ENCODE measurements at regions not wholly inside any gene's neighbourhood (a gene's known extent, or its start where the extent isn't known, plus 50 kb on each side); places are given as distances from the start of the nearest gene placed in this dataset.

- no peak for DNase-seq (ENCODE audit: unreplicated experiment)
- no peaks in the 10 kb centered on the region for H3K36me3 Mint-ChIP-seq (ENCODE audit: insufficient read depth, unreplicated experiment)
- H3K4me1 Mint-ChIP-seq (ENCODE audit: insufficient read depth, unreplicated experiment) = no peaks in the 10 kb centered on the region
- intact Hi-C loops (cut with micrococcal nuclease) = no loop called here
- TF ChIP-seq CTCF (IDR thresholded peaks at IDR 0.05; ENCODE audit: unreplicated experiment) = no peak
- H3K27me3 Mint-ChIP-seq (ENCODE audit: insufficient read depth, unreplicated experiment) = peaks cover 10% of the 10 kb centered on the region
- H3K4me3 Mint-ChIP-seq (ENCODE audit: unreplicated experiment) = no peak overlapping the region
- ChIA-PET POLR2A (no interaction called here), CTCF (interaction anchor here (0.6 kb wide), 1 partner anchor 24 kb away, joined by 3 read pairs; no protein-coding TSS in a partner anchor)
- H3K27ac Mint-ChIP-seq (ENCODE audit: low read depth, unreplicated experiment) = no peak overlapping the region
- no peaks in the 10 kb centered on the region for H3K9me3 Mint-ChIP-seq (ENCODE audit: unreplicated experiment)
- no TSS peak for BruUV-seq (replicated peaks)
These were observed 164.8 kb downstream of the AACS start for GRCh38 chr12:125229878-125230530.

GRCh38 chr12:125233319-125233718, 168.1 kb downstream of the AACS start:
- no peak overlapping the region for H3K4me3 Mint-ChIP-seq (ENCODE audit: unreplicated experiment)
- BruUV-seq (replicated peaks) = no TSS peak
- peaks cover 24% of the 10 kb centered on the region for H3K27me3 Mint-ChIP-seq (ENCODE audit: insufficient read depth, unreplicated experiment)
- H3K9me3 Mint-ChIP-seq (ENCODE audit: unreplicated experiment) = no peaks in the 10 kb centered on the region
- no peak for DNase-seq (ENCODE audit: unreplicated experiment)
- intact Hi-C loops (cut with micrococcal nuclease) = no loop called here
- H3K27ac Mint-ChIP-seq (ENCODE audit: low read depth, unreplicated experiment) = no peak overlapping the region
- H3K4me1 Mint-ChIP-seq (ENCODE audit: insufficient read depth, unreplicated experiment) = no peaks in the 10 kb centered on the region
- no peak for TF ChIP-seq CTCF (IDR thresholded peaks at IDR 0.05; ENCODE audit: unreplicated experiment)
- ChIA-PET CTCF (no interaction called here), POLR2A (no interaction called here)
- no peaks in the 10 kb centered on the region for H3K36me3 Mint-ChIP-seq (ENCODE audit: insufficient read depth, unreplicated experiment)

GRCh38 chr12:125239563-125239962, 174.3 kb downstream of the AACS start:
- TF ChIP-seq CTCF (IDR thresholded peaks at IDR 0.05; ENCODE audit: unreplicated experiment) = no peak
- no TSS peak for BruUV-seq (replicated peaks)
- ChIA-PET POLR2A (no interaction called here), CTCF (interaction anchor here (0.5 to 0.6 kb wide), 2 partner anchors 16 to 937 kb away, joined by 3 read pairs; no protein-coding TSS in a partner anchor)
- DNase-seq (ENCODE audit: unreplicated experiment) = no peak
- no peak overlapping the region for H3K27ac Mint-ChIP-seq (ENCODE audit: low read depth, unreplicated experiment)
- no peaks in the 10 kb centered on the region for H3K36me3 Mint-ChIP-seq (ENCODE audit: insufficient read depth, unreplicated experiment)
- H3K27me3 Mint-ChIP-seq (ENCODE audit: insufficient read depth, unreplicated experiment) = peaks cover 45% of the 10 kb centered on the region
- H3K4me3 Mint-ChIP-seq (ENCODE audit: unreplicated experiment) = no peak overlapping the region
- intact Hi-C loops (cut with micrococcal nuclease) = no loop called here
- H3K9me3 Mint-ChIP-seq (ENCODE audit: unreplicated experiment) = no peaks in the 10 kb centered on the region
- no peaks in the 10 kb centered on the region for H3K4me1 Mint-ChIP-seq (ENCODE audit: insufficient read depth, unreplicated experiment)

GRCh38 chr12:125240717-125241116, 175.5 kb downstream of the AACS start:
- Mint-ChIP-seq H3K27me3 (ENCODE audit: insufficient read depth, unreplicated experiment) (peaks cover 45% of the 10 kb centered on the region), H3K9me3 (ENCODE audit: unreplicated experiment) (no peaks in the 10 kb centered on the region), H3K4me3 (ENCODE audit: unreplicated experiment) (no peak overlapping the region), H3K27ac (ENCODE audit: low read depth, unreplicated experiment) (no peak overlapping the region), H3K36me3 (ENCODE audit: insufficient read depth, unreplicated experiment) (no peaks in the 10 kb centered on the region), H3K4me1 (ENCODE audit: insufficient read depth, unreplicated experiment) (no peaks in the 10 kb centered on the region)
- BruUV-seq (replicated peaks) = no TSS peak
- DNase-seq (ENCODE audit: unreplicated experiment) = no peak
- intact Hi-C loops (cut with micrococcal nuclease) = no loop called here
- ChIA-PET CTCF (interaction anchor here (1.1 kb wide), 1 partner anchor 27 kb away, joined by 3 read pairs; no protein-coding TSS in a partner anchor), POLR2A (no interaction called here)
- no peak for TF ChIP-seq CTCF (IDR thresholded peaks at IDR 0.05; ENCODE audit: unreplicated experiment)
